Endodermal cell (in vitro differentiated cells): ENCODE measurements at regions not wholly inside any gene's neighbourhood (a gene's known extent, or its start where the extent isn't known, plus 50 kb on each side); places are given as distances from the start of the nearest gene placed in this dataset.
"Not testable (repeated sequence)": the region's sequence is repeated elsewhere in the genome, so short reads cannot be mapped to it uniquely, and the experiment has no call there.

Experiments
- DNase-seq: peaks from one replicate; pipeline ENCODE4 v3.0.0-alpha.2; 2017
- H3K27ac ChIP-seq: 2 replicates; pipeline ENCODE4 v1.5.1; 2013; ENCODE audit warnings: mild to moderate bottlenecking, low read depth, low read length, moderate library complexity
- H3K27me3 ChIP-seq: 2 replicates; pipeline ENCODE4 v1.6.1; 2013; ENCODE audit warnings: mild to moderate bottlenecking, low read length, moderate library complexity; ENCODE audit not compliant: insufficient read depth, control insufficient read depth, poor library complexity, severe bottlenecking
- H3K36me3 ChIP-seq: 2 replicates; pipeline ENCODE4 v1.7.0; 2013; ENCODE audit warnings: mild to moderate bottlenecking, low read length, moderate library complexity; ENCODE audit not compliant: control insufficient read depth, insufficient read depth
- H3K4me1 ChIP-seq: one replicate; pipeline ENCODE4 v1.7.0; 2013; ENCODE audit warnings: low read length; ENCODE audit not compliant: control insufficient read depth, insufficient read depth
- H3K4me3 ChIP-seq: 2 replicates; pipeline ENCODE4 v1.5.1; 2013; ENCODE audit warnings: mild to moderate bottlenecking, low read length, moderate library complexity
- H3K9ac ChIP-seq: 2 replicates; pipeline ENCODE4 v1.6.1; 2013; ENCODE audit warnings: mild to moderate bottlenecking, low read length, moderate library complexity; ENCODE audit not compliant: poor library complexity, severe bottlenecking; ENCODE audit errors: extremely low read depth
- H3K9me3 ChIP-seq: 2 replicates; pipeline ENCODE4 v1.6.1; 2013; ENCODE audit warnings: mild to moderate bottlenecking, low read length, moderate library complexity; ENCODE audit not compliant: control insufficient read depth
- H3K27ac Mint-ChIP-seq: 2 replicates; pipeline ENCODE4 v1.8.0; 2020; ENCODE audit warnings: mixed read lengths
- H3K27me3 Mint-ChIP-seq: 2 replicates; pipeline ENCODE4 v1.8.0; 2021; ENCODE audit warnings: mild to moderate bottlenecking, mixed read lengths; ENCODE audit not compliant: insufficient read depth
- H3K36me3 Mint-ChIP-seq: 2 replicates; pipeline ENCODE4 v1.8.0; 2020; ENCODE audit warnings: low read depth, mixed read lengths
- H3K4me1 Mint-ChIP-seq: 2 replicates; pipeline ENCODE4 v1.8.0; 2020; ENCODE audit warnings: mixed read lengths
- H3K4me3 Mint-ChIP-seq: 2 replicates; pipeline ENCODE4 v1.8.0; 2020; ENCODE audit warnings: mild to moderate bottlenecking, moderate library complexity, mixed read lengths
- H3K9me3 Mint-ChIP-seq: 2 replicates; pipeline ENCODE4 v1.8.0; 2020; ENCODE audit warnings: mild to moderate bottlenecking, mixed read lengths
- CTCF ChIP-seq: fragments of 200-600 bp; sonication (generic); conservative IDR thresholded peaks from 2 replicates; pipeline ENCODE4 v1.5.0; 2021; ENCODE audit warnings: antibody characterized with exemption, mild to moderate bottlenecking
- WGBS, 2 experiments: methylation state at CpG; one replicate each; pipeline versions ENCODE4 v1.1.5 to v1.1.7; 2013; ENCODE audit warnings: missing lambda C conversion rate in 2 of 2, mixed read lengths in 1 of 2; ENCODE audit not compliant: insufficient coverage in 1 of 2, insufficient read length in 1 of 2; 5-methylcytosine and 5-hydroxymethylcytosine counted together

- Histone ChIP-seq H3K27ac (no peak overlapping the region), H3K4me1 (no peaks in the 10 kb centered on the region), H3K27me3 (no peaks in the 10 kb centered on the region), H3K4me3 (no peak overlapping the region), H3K9me3 (peaks cover 4% of the 10 kb centered on the region), H3K36me3 (no peaks in the 10 kb centered on the region), H3K9ac (no peak overlapping the region)
- peaks cover 17% of the 10 kb centered on the region for H3K9me3 Mint-ChIP-seq
- no peak overlapping the region for H3K4me3 Mint-ChIP-seq
- H3K36me3 Mint-ChIP-seq, result no peaks in the 10 kb centered on the region
- no peaks in the 10 kb centered on the region for H3K27me3 Mint-ChIP-seq
- no peak for DNase-seq
- no peak overlapping the region for H3K27ac Mint-ChIP-seq
- no peaks in the 10 kb centered on the region for H3K4me1 Mint-ChIP-seq
- no peak for TF ChIP-seq CTCF
These were observed 327.8 kb downstream of the CENPW start for GRCh38 chr6:126667728-126668127.

GRCh38 chr6:126672649-126673048, 332.7 kb downstream of the CENPW start:
- Histone ChIP-seq H3K9me3 (peaks cover 7% of the 10 kb centered on the region), H3K4me3 (no peak overlapping the region), H3K4me1 (no peaks in the 10 kb centered on the region), H3K36me3 (no peaks in the 10 kb centered on the region), H3K27ac (no peak overlapping the region), H3K9ac (no peak overlapping the region), H3K27me3 (no peaks in the 10 kb centered on the region)
- Mint-ChIP-seq H3K36me3 (no peaks in the 10 kb centered on the region), H3K27me3 (no peaks in the 10 kb centered on the region), H3K27ac (no peak overlapping the region), H3K9me3 (peaks cover 33% of the 10 kb centered on the region), H3K4me3 (no peak overlapping the region), H3K4me1 (no peaks in the 10 kb centered on the region)
- 80% methylated on average over 1 of the region's 1 CpG; no CpG with 5 or more reads in 1 of the 2 experiments for WGBS, 2 experiments
- DNase-seq, result no peak
- TF ChIP-seq CTCF, result no peak

GRCh38 chr6:126673749-126674148, 333.8 kb downstream of the CENPW start:
- H3K36me3 Mint-ChIP-seq, H3K4me1 Mint-ChIP-seq, H3K4me1 ChIP-seq, H3K27me3 Mint-ChIP-seq, H3K9me3 ChIP-seq, H3K4me3 Mint-ChIP-seq, H3K9ac ChIP-seq, H3K27ac ChIP-seq, H3K27ac Mint-ChIP-seq, H3K4me3 ChIP-seq, DNase-seq, H3K36me3 ChIP-seq, H3K27me3 ChIP-seq: not testable (repeated sequence)
- WGBS, 2 experiments, result 75 to 90% methylated on average over 4 to 13 of the region's 13 CpGs
- peaks cover 33% of the 10 kb centered on the region for H3K9me3 Mint-ChIP-seq

- WGBS, 2 experiments, result 95 to 100% methylated on average over 1 to 2 of the region's 2 CpGs
- Histone ChIP-seq H3K27ac (no peak overlapping the region), H3K27me3 (no peaks in the 10 kb centered on the region), H3K4me1 (no peaks in the 10 kb centered on the region), H3K9me3 (peaks cover 9% of the 10 kb centered on the region), H3K4me3 (no peak overlapping the region), H3K36me3 (no peaks in the 10 kb centered on the region), H3K9ac (no peak overlapping the region)
- peaks cover 21% of the 10 kb centered on the region for H3K9me3 Mint-ChIP-seq
- no peak overlapping the region for H3K27ac Mint-ChIP-seq
- DNase-seq, result no peak
- no peaks in the 10 kb centered on the region for H3K36me3 Mint-ChIP-seq
- no peak for TF ChIP-seq CTCF
- no peaks in the 10 kb centered on the region for H3K27me3 Mint-ChIP-seq
- no peaks in the 10 kb centered on the region for H3K4me1 Mint-ChIP-seq
- H3K4me3 Mint-ChIP-seq, result no peak overlapping the region
These were observed 342.5 kb downstream of the CENPW start for GRCh38 chr6:126682440-126682839.
